ENCODE measurements at regions not wholly inside any gene's neighbourhood (a gene's known extent, or its start where the extent isn't known, plus 50 kb on each side); places are given as distances from the start of the nearest gene placed in this dataset.

DNA sequence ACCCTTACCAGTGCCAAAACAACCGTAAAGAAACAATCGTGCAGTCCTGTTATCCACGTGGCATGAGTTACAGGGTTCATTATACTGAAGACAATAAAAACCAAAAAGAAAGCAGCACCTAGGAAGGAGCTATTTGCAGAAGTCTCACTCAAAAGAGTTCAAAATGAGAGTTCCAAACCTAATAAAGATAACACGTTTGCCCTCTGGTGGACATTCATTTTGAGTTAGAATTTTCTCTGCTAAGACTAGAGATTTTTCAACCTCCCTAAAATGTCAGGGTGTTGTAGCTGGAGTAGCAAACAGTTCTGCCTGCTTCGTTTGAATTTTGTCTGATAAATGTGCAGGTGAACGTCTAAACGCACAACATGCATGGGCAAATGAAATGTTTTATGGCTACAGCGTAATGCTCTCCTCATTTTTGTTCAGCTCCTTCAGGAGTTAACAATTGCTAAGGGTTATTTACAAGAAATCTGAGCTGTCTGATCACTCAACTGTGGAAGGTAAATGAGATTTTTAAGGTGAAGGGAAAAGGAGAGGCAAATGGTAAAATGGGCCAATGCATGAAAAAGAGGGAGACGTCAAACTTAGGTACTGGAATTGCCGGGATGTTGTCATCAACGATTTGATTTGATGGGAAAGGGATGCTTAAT lies 1067.9 kb upstream of the EEF2KMT start:
- TF ChIP-seq, protein P1, sequence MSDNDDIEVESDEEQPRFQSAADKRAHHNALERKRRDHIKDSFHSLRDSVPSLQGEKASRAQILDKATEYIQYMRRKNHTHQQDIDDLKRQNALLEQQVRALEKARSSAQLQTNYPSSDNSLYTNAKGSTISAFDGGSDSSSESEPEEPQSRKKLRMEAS (IDR thresholded peaks at IDR 0.05), result no peak
- TF ChIP-seq RAD21 (IDR thresholded peaks at IDR 0.05; ENCODE audit: low read depth) (no peak), EP300 (IDR thresholded peaks at IDR 0.05; ENCODE audit: borderline replicate concordance) (no peak), TAF1 (IDR thresholded peaks at IDR 0.05; ENCODE audit: low read depth) (no peak), NFIC (IDR thresholded peaks at IDR 0.05) (no peak)
- TF ChIP-seq, protein P2, sequence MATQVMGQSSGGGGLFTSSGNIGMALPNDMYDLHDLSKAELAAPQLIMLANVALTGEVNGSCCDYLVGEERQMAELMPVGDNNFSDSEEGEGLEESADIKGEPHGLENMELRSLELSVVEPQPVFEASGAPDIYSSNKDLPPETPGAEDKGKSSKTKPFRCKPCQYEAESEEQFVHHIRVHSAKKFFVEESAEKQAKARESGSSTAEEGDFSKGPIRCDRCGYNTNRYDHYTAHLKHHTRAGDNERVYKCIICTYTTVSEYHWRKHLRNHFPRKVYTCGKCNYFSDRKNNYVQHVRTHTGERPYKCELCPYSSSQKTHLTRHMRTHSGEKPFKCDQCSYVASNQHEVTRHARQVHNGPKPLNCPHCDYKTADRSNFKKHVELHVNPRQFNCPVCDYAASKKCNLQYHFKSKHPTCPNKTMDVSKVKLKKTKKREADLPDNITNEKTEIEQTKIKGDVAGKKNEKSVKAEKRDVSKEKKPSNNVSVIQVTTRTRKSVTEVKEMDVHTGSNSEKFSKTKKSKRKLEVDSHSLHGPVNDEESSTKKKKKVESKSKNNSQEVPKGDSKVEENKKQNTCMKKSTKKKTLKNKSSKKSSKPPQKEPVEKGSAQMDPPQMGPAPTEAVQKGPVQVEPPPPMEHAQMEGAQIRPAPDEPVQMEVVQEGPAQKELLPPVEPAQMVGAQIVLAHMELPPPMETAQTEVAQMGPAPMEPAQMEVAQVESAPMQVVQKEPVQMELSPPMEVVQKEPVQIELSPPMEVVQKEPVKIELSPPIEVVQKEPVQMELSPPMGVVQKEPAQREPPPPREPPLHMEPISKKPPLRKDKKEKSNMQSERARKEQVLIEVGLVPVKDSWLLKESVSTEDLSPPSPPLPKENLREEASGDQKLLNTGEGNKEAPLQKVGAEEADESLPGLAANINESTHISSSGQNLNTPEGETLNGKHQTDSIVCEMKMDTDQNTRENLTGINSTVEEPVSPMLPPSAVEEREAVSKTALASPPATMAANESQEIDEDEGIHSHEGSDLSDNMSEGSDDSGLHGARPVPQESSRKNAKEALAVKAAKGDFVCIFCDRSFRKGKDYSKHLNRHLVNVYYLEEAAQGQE (IDR thresholded peaks at IDR 0.05; ENCODE audit: low read depth), result no peak
- TF ChIP-seq, protein P3, sequence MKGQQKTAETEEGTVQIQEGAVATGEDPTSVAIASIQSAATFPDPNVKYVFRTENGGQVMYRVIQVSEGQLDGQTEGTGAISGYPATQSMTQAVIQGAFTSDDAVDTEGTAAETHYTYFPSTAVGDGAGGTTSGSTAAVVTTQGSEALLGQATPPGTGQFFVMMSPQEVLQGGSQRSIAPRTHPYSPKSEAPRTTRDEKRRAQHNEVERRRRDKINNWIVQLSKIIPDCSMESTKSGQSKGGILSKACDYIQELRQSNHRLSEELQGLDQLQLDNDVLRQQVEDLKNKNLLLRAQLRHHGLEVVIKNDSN (IDR thresholded peaks at IDR 0.05), result no peak

All from Ishikawa (cell line).